GM18520 (cell line): ENCODE measurements at regions not wholly inside any gene's neighbourhood (a gene's known extent, or its start where the extent isn't known, plus 50 kb on each side); places are given as distances from the start of the nearest gene placed in this dataset.

Source experiments
- ATAC-seq: cut with Tn5 transposase; IDR thresholded peaks from one replicate; pipeline ENCODE4 v1.9.1; 2021; ENCODE audit not compliant: unreplicated experiment

DNA sequence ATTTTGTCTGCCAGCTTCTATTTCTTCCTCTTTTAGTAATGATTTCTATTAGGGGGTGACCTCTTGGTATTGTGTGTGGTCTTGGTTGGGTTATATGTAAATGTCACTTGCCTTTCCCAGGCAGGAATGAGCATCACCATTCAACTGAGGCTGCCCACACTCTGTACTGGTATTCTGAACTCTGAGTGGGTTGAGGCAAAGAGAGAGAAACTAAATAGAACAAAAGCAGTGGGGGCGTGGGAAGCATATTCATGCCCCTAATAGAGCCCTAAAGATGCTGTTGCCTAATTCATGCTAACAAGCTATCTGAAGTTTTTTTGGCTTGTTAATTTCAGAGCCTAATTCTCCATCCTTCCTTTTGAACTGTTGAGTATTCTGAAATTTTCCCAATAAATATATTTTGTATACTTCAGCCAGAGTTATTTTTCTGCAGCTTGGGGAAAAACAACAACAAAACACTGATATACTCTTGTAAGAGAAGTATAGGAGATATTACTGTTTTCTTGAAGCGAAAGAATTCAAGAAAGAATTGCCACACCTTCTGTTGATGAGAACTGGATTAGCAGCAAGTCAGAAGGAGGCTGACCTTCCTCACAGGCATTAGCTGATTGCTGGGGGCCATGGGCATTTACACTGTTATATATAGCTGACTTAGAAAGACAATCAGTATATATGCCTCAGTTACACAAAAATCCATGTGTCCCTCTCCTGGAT lies 315.8 kb upstream of the KLF12 start:
- ATAC-seq, result no peak

DNA sequence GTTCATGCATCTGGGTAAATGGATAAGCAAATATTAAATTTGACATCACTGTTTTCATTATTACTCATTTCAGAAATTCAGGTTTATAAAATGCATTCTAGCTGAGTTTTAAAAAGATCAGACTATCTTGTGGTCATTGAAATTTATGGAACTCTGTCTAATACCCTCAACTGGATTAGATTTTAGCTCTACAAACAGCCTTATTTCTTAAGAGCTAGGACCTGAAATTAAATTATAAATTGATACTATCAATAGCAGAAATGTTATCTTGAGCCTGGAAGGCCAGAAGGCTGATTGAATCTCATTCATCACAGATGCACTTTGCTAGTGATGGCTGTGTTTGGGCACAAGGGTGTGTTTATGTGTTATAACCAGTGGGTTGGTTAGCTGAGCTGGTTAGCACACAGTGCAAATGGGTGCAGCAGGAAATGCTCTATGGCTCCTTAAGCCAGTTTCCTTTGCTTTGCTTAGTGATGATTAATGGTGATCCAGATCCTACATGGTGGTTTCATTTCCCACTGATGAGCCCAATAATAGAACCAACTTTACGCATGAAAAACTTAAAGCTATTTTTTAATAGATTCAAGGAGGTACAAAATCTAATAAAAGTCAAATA lies 310.8 kb upstream of the KLF12 start:
- no peak for ATAC-seq

DNA sequence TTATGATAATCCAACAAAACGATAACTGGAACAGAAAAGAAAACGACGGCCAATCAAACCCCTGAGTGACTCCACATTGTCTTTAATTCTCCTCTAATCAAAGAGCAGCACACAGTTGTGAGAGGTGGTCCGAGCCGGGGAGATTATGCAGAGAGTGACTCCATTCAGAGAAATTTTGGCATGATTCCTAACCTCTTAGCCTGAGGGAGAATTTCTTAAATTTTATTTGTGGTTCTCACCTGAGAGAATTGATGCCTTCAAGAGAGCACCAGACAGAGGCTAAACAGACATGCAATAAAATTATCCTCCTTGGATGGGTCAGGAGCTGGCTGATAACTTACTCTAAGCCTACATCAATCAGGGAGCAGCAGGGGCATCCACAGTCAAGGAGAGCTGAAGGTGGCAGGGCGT lies 310.0 kb upstream of the KLF12 start:
- no peak for ATAC-seq

DNA sequence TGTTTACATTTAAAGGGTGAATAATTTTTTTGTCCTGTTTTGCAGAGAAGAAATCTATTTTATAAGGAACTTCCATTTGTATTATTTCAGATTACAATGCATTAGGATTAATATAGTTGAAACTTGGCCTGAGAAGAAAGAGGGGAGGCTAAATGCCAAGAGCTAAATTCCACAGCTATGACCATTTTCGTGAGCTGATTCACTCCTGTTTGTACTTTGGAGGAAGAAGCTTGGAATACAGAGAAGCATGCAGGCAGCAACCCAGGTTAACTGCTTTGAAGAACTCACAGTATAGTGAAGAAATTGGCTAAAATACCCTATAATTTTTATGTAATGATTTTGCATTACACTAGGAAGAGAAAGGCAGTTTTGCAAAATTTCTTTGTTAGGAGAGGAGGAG lies 309.4 kb upstream of the KLF12 start:
- no peak for ATAC-seq

DNA sequence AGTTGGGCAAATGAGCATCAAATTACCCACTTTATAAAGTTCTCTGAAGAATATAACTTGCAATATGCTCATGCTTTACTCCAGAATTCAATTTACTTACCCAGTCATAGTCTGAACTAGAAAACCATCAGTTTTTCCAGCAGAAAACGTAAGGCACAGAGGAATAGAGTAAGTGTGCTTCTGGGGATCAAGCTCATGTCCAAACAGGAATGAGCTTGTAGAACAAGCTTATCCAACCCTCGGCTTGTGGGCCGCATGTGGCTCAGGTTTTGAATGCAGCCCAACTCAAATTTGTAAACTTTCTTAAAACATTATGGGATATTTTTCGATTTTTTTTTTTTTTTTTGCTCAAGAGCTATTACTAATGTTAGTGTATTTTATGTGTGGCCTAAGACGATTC lies 308.5 kb upstream of the KLF12 start:
- ATAC-seq, result no peak

DNA sequence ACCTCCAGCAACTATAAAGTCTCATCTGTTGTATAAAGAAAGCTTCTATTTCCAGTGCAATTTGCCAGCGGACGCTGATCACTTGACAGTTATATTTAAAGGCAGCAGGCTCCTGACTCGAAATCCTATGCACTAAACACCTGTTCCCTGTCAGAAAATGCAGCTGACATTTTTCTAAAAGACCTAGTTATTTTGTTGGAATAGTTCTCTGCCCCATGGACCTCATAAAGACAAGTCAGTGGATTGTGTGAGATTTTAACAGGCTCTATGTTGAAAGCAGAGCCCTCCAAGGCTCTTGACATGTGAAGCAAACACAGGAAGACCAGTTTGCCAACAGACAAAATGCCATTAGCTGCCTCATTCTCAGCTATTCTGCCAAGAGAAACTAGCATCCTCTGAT lies 304.7 kb upstream of the KLF12 start:
- no peak for ATAC-seq

DNA sequence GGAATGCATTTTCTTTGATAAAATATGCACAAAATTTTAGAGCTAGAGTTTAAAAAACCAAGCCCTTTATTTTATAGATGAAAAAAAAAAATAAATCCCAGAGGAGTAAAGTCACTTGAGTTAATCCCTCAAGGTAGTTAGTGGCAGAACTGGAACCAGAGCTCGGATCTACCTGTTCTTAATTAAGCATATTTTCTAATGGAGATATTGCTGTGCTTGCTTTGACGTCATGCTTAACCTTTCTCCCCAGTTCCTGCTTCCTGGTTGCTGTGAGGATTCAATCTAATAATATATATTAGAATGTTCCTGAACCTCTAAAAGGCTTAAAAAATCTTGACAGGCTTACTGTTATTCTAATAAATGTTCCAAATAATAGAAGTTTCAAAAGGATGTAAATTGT lies 300.6 kb upstream of the KLF12 start:
- ATAC-seq, result no peak

DNA sequence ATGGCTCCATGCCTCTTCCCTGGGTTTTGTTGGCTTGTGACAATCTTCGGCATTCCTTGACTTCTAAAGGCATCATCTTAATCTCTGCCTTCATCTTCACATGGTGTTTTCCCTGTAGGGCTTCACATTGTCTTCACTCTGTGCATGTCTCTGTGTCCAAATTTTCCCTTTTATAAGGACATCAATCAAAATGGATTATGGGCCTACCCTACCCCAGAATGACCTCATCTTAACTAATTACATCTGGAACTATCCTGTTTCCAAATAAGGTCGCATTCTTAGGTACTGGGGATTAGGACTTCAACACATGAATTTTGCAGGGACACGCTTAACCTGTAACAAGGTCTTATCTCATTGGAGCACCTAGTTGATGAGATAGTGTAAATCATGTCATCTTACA lies 290.3 kb upstream of the KLF12 start:
- ATAC-seq, result no peak

DNA sequence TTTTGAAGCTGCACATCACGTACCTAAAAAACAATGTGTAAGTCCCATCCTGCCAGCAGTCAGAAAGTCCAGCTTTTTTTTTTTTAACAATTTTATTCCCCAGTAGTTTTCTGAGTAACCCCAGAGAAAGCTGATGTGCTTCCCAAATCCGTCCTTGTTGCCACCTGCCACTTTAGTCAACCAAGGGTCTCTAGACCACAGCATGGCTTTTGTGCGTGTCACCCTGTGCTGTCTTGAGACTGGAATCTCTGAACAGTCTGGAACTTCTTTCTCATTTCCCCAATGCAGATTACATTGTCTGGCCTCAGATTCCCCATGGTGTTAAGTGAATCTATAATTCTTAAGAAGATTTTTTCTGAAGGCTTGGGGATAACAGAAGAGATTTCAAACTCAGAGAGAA lies 289.2 kb upstream of the KLF12 start:
- ATAC-seq, result no peak

DNA sequence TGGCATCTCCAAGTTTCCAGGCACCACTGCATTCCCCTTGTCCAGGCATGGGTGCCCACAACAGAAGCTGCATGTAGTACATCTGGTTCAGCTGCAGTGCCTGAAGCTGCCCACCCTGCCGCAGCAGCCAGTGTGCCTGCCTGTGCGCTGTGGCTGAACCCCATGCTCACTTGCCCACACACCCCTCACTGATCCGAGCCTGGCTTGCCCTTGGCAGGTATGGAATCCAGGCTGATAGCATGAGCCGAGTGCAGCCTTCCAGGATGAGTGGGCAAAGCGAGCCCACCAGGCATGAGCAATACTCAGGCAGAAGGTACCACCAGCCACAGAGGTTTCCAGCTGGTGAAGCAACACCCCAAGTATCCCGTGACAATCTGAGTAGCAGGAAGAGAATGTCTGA lies 280.3 kb upstream of the KLF12 start:
- ATAC-seq, result no peak

DNA sequence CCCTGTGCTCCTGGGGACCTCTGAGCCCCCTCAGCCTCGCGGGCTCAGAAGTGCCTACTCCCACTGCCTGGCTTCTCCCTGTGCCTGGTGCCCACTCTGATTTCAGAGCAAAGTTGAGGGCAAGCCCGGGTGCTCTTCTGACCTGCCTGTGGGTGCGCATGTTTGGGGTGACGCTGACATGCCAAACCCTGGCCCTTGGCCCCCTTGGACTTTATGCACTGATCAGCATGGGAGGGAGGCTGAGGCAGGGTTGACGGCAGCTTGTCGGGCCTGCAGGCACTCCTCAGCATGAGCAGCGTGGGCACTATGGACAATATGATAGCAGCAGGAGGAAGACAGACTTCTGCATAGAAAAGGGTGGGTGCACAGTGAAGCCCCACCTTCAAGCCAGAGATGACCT lies 279.3 kb upstream of the KLF12 start:
- ATAC-seq, result no peak

DNA sequence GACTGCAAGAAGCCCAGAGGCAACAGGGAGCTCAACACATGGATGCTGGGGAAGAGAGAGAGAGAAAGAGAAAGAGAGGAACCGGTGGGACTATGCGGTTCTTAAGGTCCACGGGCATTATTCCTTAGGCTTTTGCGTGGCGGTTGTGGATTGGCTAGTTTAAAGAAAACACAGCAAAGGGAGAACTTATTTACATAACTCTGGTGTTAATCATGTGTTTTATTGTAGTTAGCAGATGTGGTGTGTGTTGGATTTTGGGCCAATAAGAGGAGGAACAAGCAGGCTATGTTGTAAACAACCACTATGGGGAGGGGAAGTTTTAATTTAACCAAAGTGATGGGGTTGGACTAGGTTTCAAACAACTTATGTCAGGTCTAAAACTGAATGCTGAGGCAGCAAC lies 275.3 kb upstream of the KLF12 start:
- ATAC-seq, result no peak

DNA sequence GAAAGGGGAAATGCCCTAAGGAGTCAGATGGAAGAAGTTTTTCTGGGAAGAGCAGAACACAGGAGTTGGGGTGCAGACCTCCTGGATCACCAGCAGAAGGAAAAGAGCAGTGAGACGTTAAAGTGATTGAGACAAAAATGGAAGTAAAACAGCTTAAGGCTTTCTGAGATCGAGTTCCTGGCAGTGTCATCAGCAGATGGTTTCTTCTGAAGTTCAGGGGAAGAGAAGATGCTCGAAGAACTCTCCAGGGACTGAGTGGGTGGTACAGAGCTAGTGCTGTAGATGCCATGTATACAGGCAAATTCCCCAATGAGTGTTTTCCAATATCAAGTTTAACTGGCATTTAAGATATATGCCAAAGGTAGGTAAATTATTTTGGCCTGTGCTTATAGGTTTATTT lies 272.2 kb upstream of the KLF12 start:
- ATAC-seq, result no peak

DNA sequence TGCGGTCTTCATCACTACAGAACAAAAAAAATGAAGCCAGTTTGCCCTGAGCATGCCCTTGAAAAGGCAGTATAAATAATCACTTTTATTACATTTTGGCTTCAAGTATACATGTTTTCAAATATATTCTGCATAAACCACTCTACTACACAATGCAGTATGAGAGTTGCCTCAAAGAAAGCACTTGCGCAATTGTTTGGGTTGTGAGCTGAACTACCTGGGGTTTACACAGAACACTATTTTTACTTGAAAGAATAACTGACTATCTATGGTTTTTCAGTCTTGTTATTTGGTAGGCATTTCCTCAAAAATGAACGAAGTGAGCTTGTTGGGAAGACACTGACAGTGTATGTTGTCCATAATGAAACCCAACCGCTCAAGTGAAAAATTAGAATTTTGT lies 264.4 kb upstream of the KLF12 start:
- ATAC-seq, result no peak

DNA sequence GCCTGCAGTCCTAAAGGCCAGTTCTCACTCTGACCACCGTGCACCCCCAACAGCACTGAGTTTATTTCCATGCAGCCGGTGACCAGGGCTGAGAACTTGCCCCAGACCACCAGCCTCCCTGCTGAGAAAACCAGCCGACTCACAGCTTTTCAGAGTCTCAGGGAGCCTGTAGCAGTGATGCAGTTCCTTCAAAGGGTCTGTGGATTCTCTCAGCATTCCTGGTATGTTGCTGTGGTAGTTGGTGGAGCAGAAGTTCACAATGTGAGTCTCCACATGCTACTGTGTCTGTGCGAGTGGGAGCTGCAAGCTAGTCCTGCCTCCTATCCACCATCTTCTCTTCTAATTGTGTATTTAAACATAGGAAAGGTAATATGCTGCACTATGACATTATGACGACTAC lies 254.9 kb upstream of the KLF12 start:
- ATAC-seq, result no peak

DNA sequence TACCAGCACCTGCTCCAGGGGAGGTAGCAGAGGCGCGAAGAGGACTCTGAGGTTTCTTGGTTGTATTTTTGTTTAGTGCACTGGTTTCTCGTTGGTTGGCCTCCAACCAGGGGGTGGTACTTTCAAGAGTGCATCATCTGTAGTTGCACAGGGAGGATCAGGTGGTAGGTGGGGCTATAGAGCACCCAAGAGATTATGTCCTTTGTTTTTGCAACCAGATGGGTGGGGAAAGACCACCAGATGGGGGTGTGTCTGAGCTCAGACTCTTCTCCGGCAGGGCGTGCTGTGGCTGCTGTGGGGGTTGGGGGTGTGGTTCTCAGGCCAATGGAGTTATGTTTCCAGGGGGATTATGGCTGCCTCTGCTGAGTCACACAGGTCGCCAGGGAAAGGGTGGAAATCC lies 254.4 kb upstream of the KLF12 start:
- no peak for ATAC-seq

DNA sequence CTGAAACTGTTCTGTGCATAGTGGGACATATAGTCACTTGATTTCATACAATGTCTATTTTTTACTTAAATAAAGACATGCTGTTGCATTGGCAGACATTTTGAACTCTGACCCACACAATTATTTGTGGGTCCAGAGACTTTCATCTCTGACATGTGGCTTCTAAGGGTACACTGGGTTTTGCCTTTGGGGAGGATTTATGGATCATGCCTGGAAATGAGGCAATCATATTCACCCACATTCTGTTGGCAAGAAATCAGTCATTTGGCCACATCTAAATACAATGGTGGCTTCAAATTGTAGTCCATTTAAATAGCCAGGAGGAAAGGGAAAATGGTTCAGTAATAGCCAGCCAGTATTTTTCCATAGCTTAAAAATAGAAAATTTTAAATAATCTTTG lies 238.3 kb upstream of the KLF12 start:
- ATAC-seq, result no peak

DNA sequence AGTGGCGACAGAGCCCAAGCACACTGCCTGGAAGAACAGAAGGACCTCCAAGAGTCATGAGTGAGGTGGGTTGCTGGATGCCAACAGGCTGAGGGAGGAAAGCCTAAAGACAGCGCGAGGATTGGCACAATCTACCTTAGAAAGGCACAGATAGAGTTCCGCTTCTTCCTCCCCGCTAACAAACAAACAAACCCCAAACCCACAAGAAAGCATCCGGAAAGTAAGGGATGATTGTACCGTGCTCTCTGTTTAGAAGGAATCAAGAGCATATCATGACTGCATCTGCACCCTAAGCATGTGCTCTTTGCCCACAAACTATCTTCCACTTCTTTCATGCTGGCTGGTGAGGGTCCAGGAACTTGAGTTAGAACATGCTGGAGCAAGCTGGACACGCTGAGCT lies 233.0 kb upstream of the KLF12 start:
- no peak for ATAC-seq

DNA sequence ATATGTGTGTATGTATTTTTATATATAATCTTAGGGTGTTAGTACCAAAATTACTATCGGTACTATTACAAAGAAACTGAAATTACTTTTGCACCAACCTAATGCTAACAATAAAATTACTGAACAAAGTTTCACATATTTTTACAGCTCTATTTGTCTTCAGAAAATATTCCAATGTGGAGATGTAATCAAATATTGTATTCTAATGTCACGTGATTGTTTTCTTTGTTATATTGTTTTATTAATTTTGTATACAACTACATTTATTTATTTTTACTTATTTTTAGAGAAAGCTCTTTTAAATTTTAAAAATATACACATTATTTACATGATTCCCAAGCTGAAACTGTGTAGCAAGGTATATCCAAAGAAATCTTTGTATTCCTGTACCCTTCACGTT lies 227.1 kb upstream of the KLF12 start:
- ATAC-seq, result no peak

DNA sequence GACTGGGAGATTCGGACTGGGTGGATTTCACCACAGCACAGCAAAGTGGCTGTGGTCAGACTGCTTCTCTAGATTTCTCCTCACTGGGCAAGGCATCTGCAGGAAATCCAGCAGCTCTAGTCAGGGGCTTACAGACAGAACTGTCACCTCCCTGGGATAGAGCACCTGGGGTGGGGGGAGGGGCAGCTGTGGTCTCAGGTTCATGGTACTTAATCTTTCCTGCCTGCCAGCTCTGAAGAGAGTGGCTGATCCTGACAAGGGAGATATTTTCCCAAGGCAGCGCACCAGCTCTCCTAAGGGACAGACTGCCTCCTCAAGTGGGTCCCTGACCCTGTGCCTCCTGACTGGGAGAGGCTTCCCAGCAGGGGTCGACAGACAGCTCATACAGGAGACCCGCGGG lies 212.8 kb upstream of the KLF12 start:
- no peak for ATAC-seq

DNA sequence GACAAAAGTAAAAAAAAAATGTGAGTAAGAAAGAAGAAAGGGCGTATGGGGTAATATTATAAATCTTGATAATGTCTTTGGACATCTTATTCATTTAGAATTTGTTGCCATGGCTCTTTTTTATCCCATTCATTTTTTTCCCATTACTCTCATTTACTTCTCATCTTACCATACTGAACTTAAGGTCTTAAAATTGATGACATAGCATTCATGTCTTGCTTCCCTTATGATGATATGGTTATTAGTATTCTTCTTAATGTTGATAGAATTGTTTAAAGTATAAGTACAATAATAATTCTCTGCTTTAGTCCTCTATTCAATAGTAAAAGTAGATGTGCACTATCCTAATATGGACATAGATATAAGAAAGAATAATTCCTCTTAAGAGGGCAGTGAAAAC lies 204.1 kb upstream of the KLF12 start:
- no peak for ATAC-seq

DNA sequence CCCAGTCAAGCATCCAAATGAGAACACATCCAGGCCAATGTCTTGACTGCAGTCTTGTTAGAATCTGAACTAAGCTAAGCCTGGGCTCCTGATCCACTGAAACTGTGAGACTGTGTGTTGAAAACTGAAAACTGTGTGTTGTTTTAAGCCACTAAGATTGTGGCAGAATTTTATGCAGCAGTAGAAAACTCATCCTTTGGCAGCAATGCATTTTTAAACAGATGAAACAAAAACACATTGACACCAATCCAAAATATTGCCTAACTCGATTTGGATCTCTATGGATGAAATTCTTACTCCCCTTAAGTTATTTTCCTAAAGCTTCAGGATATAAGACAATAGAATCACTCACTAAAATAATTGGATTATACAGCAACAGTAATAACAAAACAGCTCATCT lies 202.3 kb upstream of the KLF12 start:
- no peak for ATAC-seq

DNA sequence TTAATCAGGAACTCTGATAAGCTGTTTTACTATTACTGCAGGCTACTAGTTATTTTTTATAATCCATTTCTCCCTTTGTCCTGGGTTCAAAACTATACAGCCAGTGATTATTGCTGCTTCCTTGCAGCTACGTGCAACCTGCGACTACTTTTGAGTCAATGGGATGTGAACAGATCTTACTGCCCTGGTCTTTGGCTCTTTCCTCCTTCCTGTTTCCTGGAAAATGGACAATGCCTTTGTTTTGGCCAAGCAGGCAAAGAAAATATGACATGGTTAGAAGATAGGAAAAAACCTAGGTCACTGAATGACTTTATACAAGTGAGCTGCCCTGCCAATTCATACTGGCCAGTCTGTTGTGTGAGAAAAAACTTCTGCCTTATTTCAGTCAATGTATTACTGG lies 201.2 kb upstream of the KLF12 start:
- ATAC-seq, result no peak
